Thyroid gland (tissue), 4 donors: ENCODE measurements at regions not wholly inside any gene's neighbourhood (a gene's known extent, or its start where the extent isn't known, plus 50 kb on each side); places are given as distances from the start of the nearest gene placed in this dataset.

Source experiments
- DNase-seq, 2 donors: peaks; one replicate each; pipeline ENCODE4 v3.0.0-alpha.2; 2019
- H3K27ac ChIP-seq, 3 donors: fragments of 200-600 bp; sonication (generic); 1 replicate in 2 of 3; 2 replicates in 1 of 3; pipeline ENCODE4 v1.5.1; 2016 to 2019; ENCODE audit warnings: mild to moderate bottlenecking in 1 of 3, moderate library complexity in 1 of 3
- H3K27me3 ChIP-seq: fragments of 200-600 bp; sonication (generic); one replicate; pipeline ENCODE4 v1.5.1; 2019
- H3K36me3 ChIP-seq, 2 donors: fragments of 200-600 bp; sonication (generic); one replicate each; pipeline ENCODE4 v1.5.1; 2016 to 2019
- H3K4me1 ChIP-seq, 2 donors: fragments of 200-600 bp; sonication (generic); one replicate each; pipeline ENCODE4 v1.5.1; 2017 to 2019
- H3K4me3 ChIP-seq, 3 donors: fragments of 200-600 bp; sonication (generic); replicated peaks in 1 of 3; 1 replicate in 2 of 3; 2 replicates in 1 of 3; pipeline ENCODE4 v1.5.1; 2016; ENCODE audit warnings: mild to moderate bottlenecking in 1 of 3
- H3K9me3 ChIP-seq: fragments of 200-600 bp; sonication (generic); one replicate; pipeline ENCODE4 v1.5.1; 2017
- CTCF ChIP-seq, 6 experiments: fragments of 200-600 bp in 3 of 6; fragments of 450-650 bp in 3 of 6; sonication (generic) in 3 of 6; IDR thresholded peaks; one replicate each; pipeline ENCODE4 v1.5.1; 2016 to 2019; ENCODE audit warnings: antibody characterized with exemption in 6 of 6, mild to moderate bottlenecking in 2 of 6, inconsistent platforms in 1 of 6, moderate library complexity in 1 of 6
- POLR2A ChIP-seq, 2 donors: fragments of 450-650 bp; IDR thresholded peaks; one replicate each; pipeline ENCODE4 v1.6.1; 2017; ENCODE audit warnings: antibody characterized with exemption in 2 of 2, mild to moderate bottlenecking in 2 of 2, moderate library complexity in 1 of 2
- WGBS, 2 donors: methylation state at CpG; one replicate each; pipeline ENCODE4 v1.1.5; 2017; 5-methylcytosine and 5-hydroxymethylcytosine counted together
- intact Hi-C: fragments of 100-400 bp; cut with DNase I; formaldehyde crosslinking; loops from one replicate; pipeline ENCODE4 v1.15.1; 2023

- no peaks in the 10 kb centered on the region for H3K27me3 ChIP-seq
- no peaks in the 10 kb centered on the region for H3K9me3 ChIP-seq
- TF ChIP-seq CTCF (IDR thresholded peaks at IDR 0.05) (no peak), POLR2A (IDR thresholded peaks at IDR 0.05) (no peak)
- no peaks in the 10 kb centered on the region for H3K4me1 ChIP-seq
- no peak for DNase-seq
- intact Hi-C loops, result no loop called here
- WGBS, 2 donors, result 68 to 71% methylated on average over 4 of the region's 4 CpGs
- no peaks in the 10 kb centered on the region for H3K36me3 ChIP-seq
- H3K4me3 ChIP-seq, result no peak overlapping the region
- H3K27ac ChIP-seq, result no peak overlapping the region
Measured at GRCh38 chr12:60822580-60822979, 1226.8 kb downstream of the SLC16A7 start.

- no peak for DNase-seq
- H3K36me3 ChIP-seq, result no peaks in the 10 kb centered on the region
- TF ChIP-seq POLR2A (IDR thresholded peaks at IDR 0.05) (no peak), CTCF (IDR thresholded peaks at IDR 0.05) (no peak)
- no peak overlapping the region for H3K4me3 ChIP-seq
- intact Hi-C loops, result no loop called here
- H3K27me3 ChIP-seq, result no peaks in the 10 kb centered on the region
- H3K4me1 ChIP-seq, result no peaks in the 10 kb centered on the region
- no peak overlapping the region for H3K27ac ChIP-seq
- H3K9me3 ChIP-seq, result no peaks in the 10 kb centered on the region
- 80 to 83% methylated on average over 2 of the region's 2 CpGs for WGBS, 2 donors
Measured at GRCh38 chr12:60830381-60830780, 1234.6 kb downstream of the SLC16A7 start.

- Histone ChIP-seq H3K27ac (no peak overlapping the region), H3K36me3 (no peaks in the 10 kb centered on the region), H3K9me3 (no peaks in the 10 kb centered on the region), H3K4me1 (no peaks in the 10 kb centered on the region), H3K27me3 (no peaks in the 10 kb centered on the region), H3K4me3 (no peak overlapping the region)
- TF ChIP-seq POLR2A (IDR thresholded peaks at IDR 0.05) (no peak), CTCF (IDR thresholded peaks at IDR 0.05) (no peak)
- DNase-seq, result no peak
- 86 to 89% methylated on average over 4 of the region's 4 CpGs for WGBS, 2 donors
- intact Hi-C loops, result no loop called here
Measured at GRCh38 chr12:60832290-60832689, 1236.5 kb downstream of the SLC16A7 start.

GRCh38 chr12:60834372-60834771, 1238.5 kb downstream of the SLC16A7 start:
- Histone ChIP-seq H3K9me3 (no peaks in the 10 kb centered on the region), H3K4me1 (no peaks in the 10 kb centered on the region), H3K4me3 (no peak overlapping the region), H3K27me3 (no peaks in the 10 kb centered on the region), H3K27ac (no peak overlapping the region), H3K36me3 (no peaks in the 10 kb centered on the region)
- TF ChIP-seq POLR2A (IDR thresholded peaks at IDR 0.05) (no peak), CTCF (IDR thresholded peaks at IDR 0.05) (no peak)
- intact Hi-C loops, result no loop called here
- no peak for DNase-seq

- TF ChIP-seq CTCF (IDR thresholded peaks at IDR 0.05) (no peak), POLR2A (IDR thresholded peaks at IDR 0.05) (no peak)
- WGBS, 2 donors, result 80 to 83% methylated on average over 3 of the region's 3 CpGs
- Histone ChIP-seq H3K27ac (no peak overlapping the region), H3K4me3 (no peak overlapping the region), H3K27me3 (no peaks in the 10 kb centered on the region), H3K4me1 (no peaks in the 10 kb centered on the region), H3K9me3 (no peaks in the 10 kb centered on the region), H3K36me3 (no peaks in the 10 kb centered on the region)
- intact Hi-C loops, result no loop called here
- DNase-seq, result no peak
Measured at GRCh38 chr12:60834806-60835205, 1239.0 kb downstream of the SLC16A7 start.
